ENCODE measurements at regions not wholly inside any gene's neighbourhood (a gene's known extent, or its start where the extent isn't known, plus 50 kb on each side); places are given as distances from the start of the nearest gene placed in this dataset.

- DNase-seq (ENCODE audit: low spot score), result no peak
- H3K4me1 Mint-ChIP-seq (ENCODE audit: unreplicated experiment), result no peaks in the 10 kb centered on the region
- no peaks in the 10 kb centered on the region for H3K27me3 Mint-ChIP-seq (ENCODE audit: unreplicated experiment)
- TF ChIP-seq CTCF (IDR thresholded peaks at IDR 0.05; ENCODE audit: unreplicated experiment), result no peak
- no peak overlapping the region for H3K4me3 Mint-ChIP-seq (ENCODE audit: unreplicated experiment)
- H3K36me3 Mint-ChIP-seq (ENCODE audit: low read depth, unreplicated experiment), result no peaks in the 10 kb centered on the region
- no peaks in the 10 kb centered on the region for H3K9me3 Mint-ChIP-seq (ENCODE audit: unreplicated experiment)
- no peak overlapping the region for H3K27ac Mint-ChIP-seq (ENCODE audit: unreplicated experiment)
These were observed 102.7 kb upstream of the NAP1L1 start for GRCh38 chr12:76187177-76187576.

- no peak for TF ChIP-seq CTCF (IDR thresholded peaks at IDR 0.05; ENCODE audit: unreplicated experiment)
- no peak overlapping the region for H3K27ac Mint-ChIP-seq (ENCODE audit: unreplicated experiment)
- no peaks in the 10 kb centered on the region for H3K27me3 Mint-ChIP-seq (ENCODE audit: unreplicated experiment)
- no peak for DNase-seq (ENCODE audit: low spot score)
- no peaks in the 10 kb centered on the region for H3K36me3 Mint-ChIP-seq (ENCODE audit: low read depth, unreplicated experiment)
- no peak overlapping the region for H3K4me3 Mint-ChIP-seq (ENCODE audit: unreplicated experiment)
- no peaks in the 10 kb centered on the region for H3K9me3 Mint-ChIP-seq (ENCODE audit: unreplicated experiment)
- H3K4me1 Mint-ChIP-seq (ENCODE audit: unreplicated experiment), result no peaks in the 10 kb centered on the region
These were observed 101.8 kb upstream of the NAP1L1 start for GRCh38 chr12:76186131-76186906.

- TF ChIP-seq CTCF (IDR thresholded peaks at IDR 0.05; ENCODE audit: unreplicated experiment), result no peak
- no peaks in the 10 kb centered on the region for H3K9me3 Mint-ChIP-seq (ENCODE audit: unreplicated experiment)
- H3K4me1 Mint-ChIP-seq (ENCODE audit: unreplicated experiment), result no peaks in the 10 kb centered on the region
- DNase-seq (ENCODE audit: low spot score), result no peak
- H3K27me3 Mint-ChIP-seq (ENCODE audit: unreplicated experiment), result peaks cover 2% of the 10 kb centered on the region
- H3K4me3 Mint-ChIP-seq (ENCODE audit: unreplicated experiment), result no peak overlapping the region
- no peaks in the 10 kb centered on the region for H3K36me3 Mint-ChIP-seq (ENCODE audit: low read depth, unreplicated experiment)
- H3K27ac Mint-ChIP-seq (ENCODE audit: unreplicated experiment), result no peak overlapping the region
These were observed 99.1 kb upstream of the NAP1L1 start for GRCh38 chr12:76183459-76184186.

- Mint-ChIP-seq H3K4me1 (ENCODE audit: unreplicated experiment) (no peaks in the 10 kb centered on the region), H3K9me3 (ENCODE audit: unreplicated experiment) (no peaks in the 10 kb centered on the region), H3K4me3 (ENCODE audit: unreplicated experiment) (no peak overlapping the region), H3K36me3 (ENCODE audit: low read depth, unreplicated experiment) (no peaks in the 10 kb centered on the region), H3K27me3 (ENCODE audit: unreplicated experiment) (peaks cover 2% of the 10 kb centered on the region), H3K27ac (ENCODE audit: unreplicated experiment) (no peak overlapping the region)
- DNase-seq (ENCODE audit: low spot score), result no peak
- TF ChIP-seq CTCF (IDR thresholded peaks at IDR 0.05; ENCODE audit: unreplicated experiment), result no peak
These were observed 96.2 kb upstream of the NAP1L1 start for GRCh38 chr12:76180401-76181277.
